ENCODE measurements at regions not wholly inside any gene's neighbourhood (a gene's known extent, or its start where the extent isn't known, plus 50 kb on each side); places are given as distances from the start of the nearest gene placed in this dataset.

GRCh38 chr3:40851836-40852235 lies 327.1 kb downstream of the ZNF621 start:
- TF ChIP-seq, protein P1, sequence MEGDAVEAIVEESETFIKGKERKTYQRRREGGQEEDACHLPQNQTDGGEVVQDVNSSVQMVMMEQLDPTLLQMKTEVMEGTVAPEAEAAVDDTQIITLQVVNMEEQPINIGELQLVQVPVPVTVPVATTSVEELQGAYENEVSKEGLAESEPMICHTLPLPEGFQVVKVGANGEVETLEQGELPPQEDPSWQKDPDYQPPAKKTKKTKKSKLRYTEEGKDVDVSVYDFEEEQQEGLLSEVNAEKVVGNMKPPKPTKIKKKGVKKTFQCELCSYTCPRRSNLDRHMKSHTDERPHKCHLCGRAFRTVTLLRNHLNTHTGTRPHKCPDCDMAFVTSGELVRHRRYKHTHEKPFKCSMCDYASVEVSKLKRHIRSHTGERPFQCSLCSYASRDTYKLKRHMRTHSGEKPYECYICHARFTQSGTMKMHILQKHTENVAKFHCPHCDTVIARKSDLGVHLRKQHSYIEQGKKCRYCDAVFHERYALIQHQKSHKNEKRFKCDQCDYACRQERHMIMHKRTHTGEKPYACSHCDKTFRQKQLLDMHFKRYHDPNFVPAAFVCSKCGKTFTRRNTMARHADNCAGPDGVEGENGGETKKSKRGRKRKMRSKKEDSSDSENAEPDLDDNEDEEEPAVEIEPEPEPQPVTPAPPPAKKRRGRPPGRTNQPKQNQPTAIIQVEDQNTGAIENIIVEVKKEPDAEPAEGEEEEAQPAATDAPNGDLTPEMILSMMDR (IDR thresholded peaks at IDR 0.05; ENCODE audit: borderline replicate concordance, insufficient read depth, low read depth, low read length), result no peak
- no peak overlapping the region for H3K4me3 ChIP-seq (ENCODE audit: low read depth, low read length)

GRCh38 chr3:40852712-40853111 lies 328.0 kb downstream of the ZNF621 start:
- no peak overlapping the region for H3K4me3 ChIP-seq (ENCODE audit: low read depth, low read length)
- TF ChIP-seq, protein P1 (IDR thresholded peaks at IDR 0.05; ENCODE audit: borderline replicate concordance, insufficient read depth, low read depth, low read length), result no peak

- no peak overlapping the region for H3K4me3 ChIP-seq (ENCODE audit: low read depth, low read length)
- TF ChIP-seq, protein P1 (IDR thresholded peaks at IDR 0.05; ENCODE audit: borderline replicate concordance, insufficient read depth, low read depth, low read length), result no peak
Observed at GRCh38 chr3:40853474-40853873, 328.7 kb downstream of the ZNF621 start.

GRCh38 chr3:40855871-40856270 lies 331.1 kb downstream of the ZNF621 start:
- no peak overlapping the region for H3K4me3 ChIP-seq (ENCODE audit: low read depth, low read length)
- TF ChIP-seq, protein P1 (IDR thresholded peaks at IDR 0.05; ENCODE audit: borderline replicate concordance, insufficient read depth, low read depth, low read length), result no peak

GRCh38 chr3:40858364-40859115 lies 333.8 kb downstream of the ZNF621 start:
- H3K4me3 ChIP-seq (ENCODE audit: low read depth, low read length), result no peak overlapping the region
- TF ChIP-seq, protein P1 (IDR thresholded peaks at IDR 0.05; ENCODE audit: borderline replicate concordance, insufficient read depth, low read depth, low read length), result no peak

DNA sequence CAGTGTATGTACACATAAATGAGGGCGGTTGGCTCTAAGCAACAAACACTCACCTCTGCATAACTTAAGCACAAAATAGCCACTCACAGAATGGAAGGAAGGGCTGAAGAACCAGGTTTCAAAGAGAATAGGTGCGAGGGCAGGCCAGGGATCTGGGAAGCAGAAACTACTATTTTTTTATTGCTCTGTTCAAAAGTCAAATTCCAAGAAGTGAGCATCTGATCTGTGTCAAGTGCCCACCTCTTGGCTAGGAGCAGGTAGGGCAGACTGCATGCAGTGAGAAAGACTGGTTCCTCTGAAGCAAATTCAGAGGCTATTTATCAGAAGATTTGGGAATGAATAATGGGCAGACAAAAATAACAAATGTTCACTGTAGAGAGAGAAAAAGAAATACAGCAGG lies 336.4 kb upstream of the CTNNB1 start:
- TF ChIP-seq, protein P1 (IDR thresholded peaks at IDR 0.05; ENCODE audit: borderline replicate concordance, insufficient read depth, low read depth, low read length), result no peak
- no peak overlapping the region for H3K4me3 ChIP-seq (ENCODE audit: low read depth, low read length)

DNA sequence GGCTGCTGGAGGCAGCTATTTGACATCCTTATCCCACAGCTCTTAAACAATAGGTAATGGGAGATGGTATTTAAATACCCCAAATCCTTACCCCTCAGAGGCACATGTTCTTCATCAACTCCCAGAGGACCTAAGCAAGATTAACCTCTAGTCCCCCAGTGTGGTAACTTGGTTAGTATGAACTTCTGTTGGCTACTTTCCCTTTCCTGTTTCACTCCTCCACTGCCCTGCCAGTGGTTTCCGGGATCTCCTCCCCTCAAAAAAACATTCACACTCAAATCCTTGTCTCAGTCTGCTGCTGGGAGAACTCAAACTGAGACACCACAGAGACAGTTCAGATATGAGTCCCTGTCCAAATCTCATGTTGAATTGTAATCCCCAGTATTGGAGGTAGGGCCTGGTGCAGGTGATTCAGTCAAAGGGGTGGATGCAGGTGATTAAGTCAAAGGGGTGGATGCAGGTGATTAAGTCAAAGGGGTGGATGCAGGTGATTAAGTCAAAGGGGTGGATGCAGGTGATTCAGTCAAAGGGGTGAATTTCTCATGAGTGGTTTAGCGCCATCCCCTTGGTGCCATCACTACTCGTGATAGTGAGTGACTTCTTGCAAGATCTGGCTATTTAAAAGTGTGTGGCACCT lies 335.0 kb upstream of the CTNNB1 start:
- TF ChIP-seq, protein P1 (IDR thresholded peaks at IDR 0.05; ENCODE audit: borderline replicate concordance, insufficient read depth, low read depth, low read length), result no peak
- H3K4me3 ChIP-seq (ENCODE audit: low read depth, low read length), result no peak overlapping the region

Measured in GM12875 (cell line).